A673 (cell line): ENCODE measurements at regions not wholly inside any gene's neighbourhood (a gene's known extent, or its start where the extent isn't known, plus 50 kb on each side); places are given as distances from the start of the nearest gene placed in this dataset.

ENCODE experiments used
- EZH2 ChIP-seq: fragments of 200-600 bp; sonication (generic); IDR thresholded peaks from 2 replicates; pipeline ENCODE4 v1.6.1; 2017; ENCODE audit warnings: borderline replicate concordance, low read depth, mild to moderate bottlenecking, mixed read lengths, antibody characterized with exemption, low read length; ENCODE audit not compliant: poor library complexity, severe bottlenecking
- TF ChIP-seq, protein P1 (sequence below): fragments of 300-800, 200-600 bp; sonication (generic); conservative IDR thresholded peaks from 2 replicates; pipeline ENCODE4 v1.5.1; 2017; ENCODE audit warnings: low read depth, mild to moderate bottlenecking, antibody characterized with exemption, low read length, moderate library complexity, mixed read lengths

DNA sequence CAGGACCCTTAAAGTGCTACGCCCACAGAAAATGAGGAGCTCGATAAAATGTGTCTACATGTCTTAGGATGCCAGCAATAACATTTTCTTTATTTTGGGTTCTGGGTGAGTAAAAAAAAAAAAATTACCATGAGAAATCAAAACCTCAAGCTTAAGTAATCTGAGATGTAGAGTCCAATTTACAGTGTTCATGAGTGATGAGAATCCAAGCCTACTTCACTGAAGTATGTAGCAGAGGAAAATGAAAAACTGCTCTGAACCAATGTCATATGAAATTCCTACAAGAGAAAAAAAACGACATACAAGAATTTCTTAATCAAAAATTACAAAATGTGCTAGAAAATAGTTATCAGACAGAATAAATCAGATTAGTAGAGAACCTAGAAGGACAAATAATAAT, 274.4 kb downstream of the HTR7 start:
- TF ChIP-seq, protein P1, sequence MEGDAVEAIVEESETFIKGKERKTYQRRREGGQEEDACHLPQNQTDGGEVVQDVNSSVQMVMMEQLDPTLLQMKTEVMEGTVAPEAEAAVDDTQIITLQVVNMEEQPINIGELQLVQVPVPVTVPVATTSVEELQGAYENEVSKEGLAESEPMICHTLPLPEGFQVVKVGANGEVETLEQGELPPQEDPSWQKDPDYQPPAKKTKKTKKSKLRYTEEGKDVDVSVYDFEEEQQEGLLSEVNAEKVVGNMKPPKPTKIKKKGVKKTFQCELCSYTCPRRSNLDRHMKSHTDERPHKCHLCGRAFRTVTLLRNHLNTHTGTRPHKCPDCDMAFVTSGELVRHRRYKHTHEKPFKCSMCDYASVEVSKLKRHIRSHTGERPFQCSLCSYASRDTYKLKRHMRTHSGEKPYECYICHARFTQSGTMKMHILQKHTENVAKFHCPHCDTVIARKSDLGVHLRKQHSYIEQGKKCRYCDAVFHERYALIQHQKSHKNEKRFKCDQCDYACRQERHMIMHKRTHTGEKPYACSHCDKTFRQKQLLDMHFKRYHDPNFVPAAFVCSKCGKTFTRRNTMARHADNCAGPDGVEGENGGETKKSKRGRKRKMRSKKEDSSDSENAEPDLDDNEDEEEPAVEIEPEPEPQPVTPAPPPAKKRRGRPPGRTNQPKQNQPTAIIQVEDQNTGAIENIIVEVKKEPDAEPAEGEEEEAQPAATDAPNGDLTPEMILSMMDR = no peak
- no peak for TF ChIP-seq EZH2
